OCI-LY7 (cell line): ENCODE measurements at regions not wholly inside any gene's neighbourhood (a gene's known extent, or its start where the extent isn't known, plus 50 kb on each side); places are given as distances from the start of the nearest gene placed in this dataset.

Source experiments
- BruUV-seq: library from RNA; stranded (reverse); fragments of 400-500 nt; replicated peaks from 2 replicates; lab custom pipeline; 2021; lab: Mats Ljungman, UMichigan
- CTCF ChIA-PET: fragments of 300-600 bp; sonication (Branson Sonifier 250); formaldehyde crosslinking; loops from one replicate; lab custom pipeline; 2022; ENCODE audit warnings: antibody characterized with exemption; ENCODE audit not compliant: unreplicated experiment; lab: Charles Lee
- POLR2A ChIA-PET: fragments of 300-600 bp; sonication (Branson Sonifier 250); formaldehyde crosslinking; loops from one replicate; lab custom pipeline; 2022; ENCODE audit warnings: antibody characterized with exemption; lab: Charles Lee
- DNase-seq: peaks from one replicate; pipeline ENCODE4 v3.0.0-alpha.2; 2015; ENCODE audit warnings: low spot score
- H2AFZ ChIP-seq: fragments of 200-600 bp; sonication (generic), shearing (Covaris generic); 2 replicates; pipeline ENCODE4 v1.6.1; 2014; ENCODE audit warnings: mild to moderate bottlenecking, antibody characterized with exemption, low read length, moderate library complexity
- H3K27ac ChIP-seq: fragments of 200-600 bp; sonication (generic); 2 replicates; pipeline ENCODE4 v1.5.1; 2014; ENCODE audit warnings: mixed run types, low read depth, mild to moderate bottlenecking, moderate library complexity, low read length, inconsistent platforms; ENCODE audit not compliant: poor library complexity, severe bottlenecking
- H3K36me3 ChIP-seq: fragments of 200-600 bp; sonication (generic); 2 replicates; pipeline ENCODE4 v1.6.1; 2014; ENCODE audit warnings: mild to moderate bottlenecking, antibody characterized with exemption, low read length, moderate library complexity, mixed read lengths; ENCODE audit not compliant: insufficient read depth
- H3K4me1 ChIP-seq: fragments of 200-600 bp; sonication (generic); 2 replicates; pipeline ENCODE4 v1.5.1; 2014; ENCODE audit warnings: mild to moderate bottlenecking, low read length; ENCODE audit not compliant: insufficient read depth, poor library complexity, severe bottlenecking
- H3K4me2 ChIP-seq: fragments of 200-600 bp; sonication (generic); 2 replicates; pipeline ENCODE4 v1.6.1; 2014; ENCODE audit warnings: mild to moderate bottlenecking, low read length
- H3K4me3 ChIP-seq: fragments of 200-600 bp; sonication (generic); 2 replicates; pipeline ENCODE4 v1.5.1; 2014; ENCODE audit warnings: mild to moderate bottlenecking, low read depth, low read length; ENCODE audit not compliant: poor library complexity, severe bottlenecking
- H3K79me2 ChIP-seq: fragments of 200-600 bp; sonication (generic); 2 replicates; pipeline ENCODE4 v1.6.1; 2016; ENCODE audit warnings: low read depth, mild to moderate bottlenecking, low read length, moderate library complexity, mixed read lengths; ENCODE audit not compliant: insufficient read depth
- H3K9me2 ChIP-seq: fragments of 200-600 bp; sonication (generic); 2 replicates; pipeline ENCODE4 v1.6.1; 2016; ENCODE audit warnings: mild to moderate bottlenecking, low read length, mixed read lengths; ENCODE audit not compliant: insufficient read depth
- H3K9me3 ChIP-seq: fragments of 200-600 bp; sonication (generic); 2 replicates; pipeline ENCODE4 v1.6.1; 2014; ENCODE audit warnings: mild to moderate bottlenecking, mixed run types, low read length, mixed read lengths
- H4K20me1 ChIP-seq: fragments of 200-600 bp; sonication (generic); 2 replicates; pipeline ENCODE4 v1.6.1; 2014; ENCODE audit warnings: mild to moderate bottlenecking, antibody characterized with exemption, low read length, moderate library complexity, mixed read lengths; ENCODE audit not compliant: insufficient read depth
- CTCF ChIP-seq: fragments of 200-600 bp; sonication (generic); conservative IDR thresholded peaks from 2 replicates; pipeline ENCODE4 v1.5.1; 2014; ENCODE audit warnings: mild to moderate bottlenecking, antibody characterized with exemption, low read length, moderate library complexity, mixed read lengths
- EZH2phosphoT487 ChIP-seq: fragments of 200-600 bp; sonication (generic); IDR thresholded peaks from 2 replicates; pipeline ENCODE4 v1.6.1; 2018; ENCODE audit warnings: low read depth, borderline replicate concordance, mild to moderate bottlenecking, mixed run types, antibody characterized with exemption, low read length, moderate library complexity, mixed read lengths
- intact Hi-C: fragments of 100-400 bp; cut with micrococcal nuclease; formaldehyde crosslinking; loops from one replicate; pipeline ENCODE4 v1.10.0; 2022; ENCODE audit not compliant: unreplicated experiment

- no TSS peak for BruUV-seq
- CTCF ChIA-PET = no interaction called here
These were observed 238.2 kb upstream of the KCNK2 start for GRCh38 chr1:214844319-214844718.

GRCh38 chr1:214846276-214846675, 236.3 kb upstream of the KCNK2 start:
- no TSS peak for BruUV-seq
- no peak overlapping the region for H3K4me3 ChIP-seq
- no peak overlapping the region for H3K27ac ChIP-seq
- no peaks in the 10 kb centered on the region for H3K36me3 ChIP-seq
- TF ChIP-seq EZH2phosphoT487 (no peak), CTCF (no peak)
- H3K4me2 ChIP-seq = no peak overlapping the region
- H3K4me1 ChIP-seq = no peaks in the 10 kb centered on the region
- H4K20me1 ChIP-seq = no peaks in the 10 kb centered on the region
- CTCF ChIA-PET = no interaction called here
- H3K79me2 ChIP-seq = no peaks in the 10 kb centered on the region
- intact Hi-C loops = no loop called here
- no peaks in the 10 kb centered on the region for H3K9me3 ChIP-seq
- H3K9me2 ChIP-seq = no peaks in the 10 kb centered on the region
- H2AFZ ChIP-seq = no peak overlapping the region
- no peak for DNase-seq
- POLR2A ChIA-PET = interaction anchor here (0.7 kb wide), 1 partner anchor 95 kb away, joined by 3 read pairs; no protein-coding TSS in a partner anchor

More at GRCh38 chr1:214844319-214844718, 238.2 kb upstream of the KCNK2 start:
- no peaks in the 10 kb centered on the region for H3K79me2 ChIP-seq
- H3K27ac ChIP-seq = no peak overlapping the region
- POLR2A ChIA-PET = interaction anchor here (0.6 kb wide), 1 partner anchor 21 kb away, joined by 3 read pairs; no protein-coding TSS in a partner anchor
- TF ChIP-seq CTCF (no peak), EZH2phosphoT487 (no peak)
- no peaks in the 10 kb centered on the region for H3K36me3 ChIP-seq
- H4K20me1 ChIP-seq = no peaks in the 10 kb centered on the region
- H3K4me1 ChIP-seq = no peaks in the 10 kb centered on the region
- H3K4me2 ChIP-seq = no peak overlapping the region
- no peaks in the 10 kb centered on the region for H3K9me3 ChIP-seq
- intact Hi-C loops = no loop called here
- H2AFZ ChIP-seq = no peak overlapping the region
- H3K4me3 ChIP-seq = no peak overlapping the region
- H3K9me2 ChIP-seq = no peaks in the 10 kb centered on the region
- DNase-seq = no peak

DNA sequence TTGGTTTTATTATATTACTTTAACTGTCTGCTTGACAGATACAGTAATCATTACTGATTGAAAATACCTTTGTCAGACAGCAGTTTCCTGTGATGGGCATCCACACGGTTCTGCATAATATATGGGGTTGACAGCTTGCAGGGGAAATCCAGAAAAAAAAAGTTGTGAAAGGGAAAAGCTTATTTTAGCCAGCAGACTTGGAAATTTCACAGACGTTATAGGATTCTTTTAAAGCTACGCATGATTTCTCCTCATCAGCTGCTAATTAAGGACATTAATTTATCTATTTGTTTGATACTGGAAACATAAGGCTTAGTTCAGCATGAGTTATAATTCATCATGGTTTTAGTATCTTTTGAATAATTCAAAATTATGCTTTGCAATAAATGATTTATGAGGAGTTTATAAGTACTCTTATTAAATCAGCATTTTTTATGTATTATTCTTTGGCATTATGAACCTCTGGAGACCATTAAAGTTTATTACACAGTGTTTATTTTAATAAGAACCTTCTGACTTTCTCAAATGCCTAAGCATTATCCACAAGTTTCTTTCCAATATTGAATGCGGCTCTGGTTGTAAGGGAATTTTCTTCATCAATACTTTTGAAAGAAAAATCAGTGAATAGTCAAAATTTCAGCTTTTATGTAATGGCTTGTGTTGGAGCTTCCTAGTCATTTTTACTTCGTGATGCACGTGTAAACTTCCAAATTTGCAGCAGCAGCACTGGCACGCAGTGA, 235.3 kb upstream of the KCNK2 start:
- H3K4me2 ChIP-seq = no peak overlapping the region
- no peak for TF ChIP-seq EZH2phosphoT487
- TF ChIP-seq CTCF = no peak
- H3K79me2 ChIP-seq = no peaks in the 10 kb centered on the region
- no peaks in the 10 kb centered on the region for H3K4me1 ChIP-seq
- no peaks in the 10 kb centered on the region for H3K36me3 ChIP-seq
- no peak overlapping the region for H3K27ac ChIP-seq
- no peaks in the 10 kb centered on the region for H3K9me2 ChIP-seq
- CTCF ChIA-PET = no interaction called here
- BruUV-seq = no TSS peak
- H4K20me1 ChIP-seq = no peaks in the 10 kb centered on the region
- H3K4me3 ChIP-seq = no peak overlapping the region
- DNase-seq = no peak
- POLR2A ChIA-PET = no interaction called here
- intact Hi-C loops = no loop called here
- no peaks in the 10 kb centered on the region for H3K9me3 ChIP-seq
- H2AFZ ChIP-seq = no peak overlapping the region
